Spleen (tissue), 7 donors: ENCODE measurements at regions not wholly inside any gene's neighbourhood (a gene's known extent, or its start where the extent isn't known, plus 50 kb on each side); places are given as distances from the start of the nearest gene placed in this dataset.

Experiments used
- POLR2A ChIP-seq, 3 donors: fragments of 450-650 bp; IDR thresholded peaks; one replicate each; pipeline ENCODE4 v1.5.1; 2017; ENCODE audit warnings: antibody characterized with exemption in 3 of 3, mild to moderate bottlenecking in 1 of 3
- POLR2AphosphoS5 ChIP-seq, 3 donors: sonication (generic); formaldehyde crosslinking; IDR thresholded peaks; one replicate each; pipeline ENCODE4 v1.5.1; 2017; ENCODE audit warnings: antibody characterized with exemption in 3 of 3
- TF ChIP-seq, protein P1 (sequence below), 11 experiments: fragments of 200-600 bp in 7 of 11; fragments of 450-650 bp in 4 of 11; sonication (generic) in 4 of 11; IDR thresholded peaks in 8 of 11; conservative IDR thresholded peaks in 3 of 11; 1 replicate in 7 of 11; 2 replicates in 4 of 11; pipeline versions ENCODE4 v1.4.0 to v1.8.0; 2016 to 2021; ENCODE audit warnings: antibody characterized with exemption in 11 of 11, inconsistent platforms in 4 of 11, mild to moderate bottlenecking in 1 of 11
- donor health status: DM: no; HTN: no; CAD: no; lungs with moderate emphysema.
- donor health status: DM: no; HTN: no; CAD: no.
- donor health status: DM: no; HTN: no; CAD: no.

- TF ChIP-seq, protein P1, sequence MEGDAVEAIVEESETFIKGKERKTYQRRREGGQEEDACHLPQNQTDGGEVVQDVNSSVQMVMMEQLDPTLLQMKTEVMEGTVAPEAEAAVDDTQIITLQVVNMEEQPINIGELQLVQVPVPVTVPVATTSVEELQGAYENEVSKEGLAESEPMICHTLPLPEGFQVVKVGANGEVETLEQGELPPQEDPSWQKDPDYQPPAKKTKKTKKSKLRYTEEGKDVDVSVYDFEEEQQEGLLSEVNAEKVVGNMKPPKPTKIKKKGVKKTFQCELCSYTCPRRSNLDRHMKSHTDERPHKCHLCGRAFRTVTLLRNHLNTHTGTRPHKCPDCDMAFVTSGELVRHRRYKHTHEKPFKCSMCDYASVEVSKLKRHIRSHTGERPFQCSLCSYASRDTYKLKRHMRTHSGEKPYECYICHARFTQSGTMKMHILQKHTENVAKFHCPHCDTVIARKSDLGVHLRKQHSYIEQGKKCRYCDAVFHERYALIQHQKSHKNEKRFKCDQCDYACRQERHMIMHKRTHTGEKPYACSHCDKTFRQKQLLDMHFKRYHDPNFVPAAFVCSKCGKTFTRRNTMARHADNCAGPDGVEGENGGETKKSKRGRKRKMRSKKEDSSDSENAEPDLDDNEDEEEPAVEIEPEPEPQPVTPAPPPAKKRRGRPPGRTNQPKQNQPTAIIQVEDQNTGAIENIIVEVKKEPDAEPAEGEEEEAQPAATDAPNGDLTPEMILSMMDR (IDR thresholded peaks at IDR 0.05 in 8 of 11, conservative IDR thresholded peaks at IDR 0.05 in 3 of 11) = no peak
- TF ChIP-seq POLR2AphosphoS5 (IDR thresholded peaks at IDR 0.05) (no peak), POLR2A (IDR thresholded peaks at IDR 0.05) (no peak)
Measured at GRCh38 chr4:111639120-111639690, 506.0 kb upstream of the FAM241A start.
